T follicular helper cell (primary cell): ENCODE measurements at regions not wholly inside any gene's neighbourhood (a gene's known extent, or its start where the extent isn't known, plus 50 kb on each side); places are given as distances from the start of the nearest gene placed in this dataset.

ENCODE experiments used
- DNase-seq: peaks from one replicate; pipeline ENCODE4 v3.0.0-alpha.2; 2020; ENCODE audit warnings: low read depth

DNA sequence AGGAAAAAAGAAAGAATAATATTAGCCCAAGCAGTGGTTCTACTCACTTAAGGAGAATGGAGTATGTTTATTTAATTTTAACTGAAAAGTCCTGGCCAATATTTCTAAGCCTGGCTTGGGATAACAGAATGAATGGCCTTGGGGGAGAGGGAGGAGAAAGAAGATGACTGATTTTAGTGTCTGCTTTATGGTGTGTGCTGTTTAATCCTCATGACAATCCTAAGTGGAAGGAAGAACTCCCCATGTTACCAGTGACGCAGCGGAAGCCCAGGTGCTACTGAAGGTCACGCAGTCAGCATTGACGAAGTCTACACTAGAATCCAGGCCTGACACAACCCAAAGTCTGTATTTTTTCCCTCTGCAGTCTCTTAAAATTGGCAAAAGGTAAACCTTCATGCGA is 50.5 kb downstream of the PALM2AKAP2 start:
- no peak for DNase-seq

DNA sequence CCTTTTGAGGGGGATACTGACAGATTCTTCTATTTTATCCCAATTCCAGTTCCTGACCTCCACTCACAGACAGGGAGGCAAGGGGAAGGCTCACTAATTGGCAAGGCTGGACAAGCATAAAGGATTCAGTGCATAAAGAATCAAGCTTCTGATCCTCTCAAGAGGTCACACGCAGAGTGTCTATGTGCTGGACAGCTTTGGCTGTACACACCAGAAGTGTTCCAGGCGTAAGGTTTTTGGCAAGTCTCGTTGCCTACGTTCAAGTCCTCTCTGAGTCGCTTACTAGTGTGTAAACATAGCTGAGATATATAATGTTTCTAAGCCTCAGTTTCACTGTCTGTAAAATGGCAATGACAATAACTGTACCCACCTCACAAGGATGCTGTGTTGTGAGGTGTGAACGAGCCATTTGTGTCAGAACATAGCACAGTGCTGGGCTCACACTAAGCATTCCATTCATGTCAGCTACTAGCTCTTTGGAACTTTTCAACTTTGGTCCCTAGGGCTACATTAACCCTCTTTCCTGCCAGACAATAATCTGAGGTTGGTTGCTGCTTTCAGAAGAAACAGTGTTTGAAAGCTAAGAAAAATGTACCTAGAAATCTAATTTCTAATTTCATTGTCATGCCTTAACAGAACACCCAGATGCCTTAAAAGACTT is 52.1 kb downstream of the PALM2AKAP2 start:
- DNase-seq, result no peak

DNA sequence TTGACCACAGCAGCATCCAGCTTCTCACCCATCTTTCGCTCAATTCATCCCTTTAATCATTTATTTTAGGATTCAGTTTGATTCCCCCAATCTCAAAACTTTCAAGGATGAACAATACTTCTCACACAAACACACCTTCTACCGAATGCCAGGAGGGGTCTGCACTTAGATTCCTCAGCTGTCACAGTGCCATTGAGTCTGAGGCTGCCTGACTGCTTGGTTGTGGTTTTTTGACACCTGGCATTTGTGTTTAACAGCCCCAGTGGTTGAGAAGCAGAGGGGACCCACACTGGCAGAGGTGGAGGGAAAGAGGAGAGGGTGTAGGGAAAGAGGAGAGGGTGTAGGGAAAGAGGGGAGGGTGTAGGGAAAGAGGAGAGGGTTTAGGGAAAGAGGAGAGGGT is 54.9 kb downstream of the PALM2AKAP2 start:
- DNase-seq, result no peak

DNA sequence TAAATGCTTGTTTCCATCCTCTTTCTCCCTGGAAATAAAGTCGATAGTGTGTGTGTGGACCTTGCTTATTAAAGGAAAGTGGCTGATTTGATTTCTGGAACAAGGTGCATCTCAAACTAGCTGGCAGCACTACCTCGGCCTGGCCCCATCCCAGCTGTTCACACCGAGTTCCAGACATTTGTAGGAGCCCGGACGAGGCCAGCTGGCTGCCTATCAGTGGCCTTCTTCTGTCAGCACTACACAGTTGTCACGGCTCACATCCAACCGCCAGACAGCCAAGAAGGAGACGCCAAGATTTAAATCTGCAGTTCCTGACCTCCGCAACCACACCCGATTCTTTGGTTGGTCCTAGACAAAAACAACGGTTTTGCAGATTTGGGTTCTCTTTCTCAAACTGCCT is 63.6 kb downstream of the PALM2AKAP2 start:
- no peak for DNase-seq

DNA sequence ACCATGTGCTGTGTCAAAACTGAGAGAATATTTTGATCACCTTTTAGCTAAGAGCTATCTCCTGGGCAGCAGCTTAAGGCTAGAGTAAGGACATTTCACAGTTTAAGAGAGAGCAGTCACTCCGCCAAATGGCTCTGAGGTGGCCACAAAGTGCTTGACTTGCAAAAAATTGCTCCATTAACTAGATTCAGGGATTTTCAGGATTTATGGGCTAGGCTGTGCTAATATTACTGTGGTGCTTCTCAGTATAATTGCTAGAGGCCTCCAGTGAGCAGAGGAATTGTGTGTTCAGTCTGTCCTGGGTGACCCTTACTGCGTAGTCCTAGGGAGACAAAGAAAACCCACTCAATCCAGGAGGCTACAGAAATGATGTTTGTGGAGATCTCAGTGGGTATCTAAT is 65.2 kb downstream of the PALM2AKAP2 start:
- no peak for DNase-seq

DNA sequence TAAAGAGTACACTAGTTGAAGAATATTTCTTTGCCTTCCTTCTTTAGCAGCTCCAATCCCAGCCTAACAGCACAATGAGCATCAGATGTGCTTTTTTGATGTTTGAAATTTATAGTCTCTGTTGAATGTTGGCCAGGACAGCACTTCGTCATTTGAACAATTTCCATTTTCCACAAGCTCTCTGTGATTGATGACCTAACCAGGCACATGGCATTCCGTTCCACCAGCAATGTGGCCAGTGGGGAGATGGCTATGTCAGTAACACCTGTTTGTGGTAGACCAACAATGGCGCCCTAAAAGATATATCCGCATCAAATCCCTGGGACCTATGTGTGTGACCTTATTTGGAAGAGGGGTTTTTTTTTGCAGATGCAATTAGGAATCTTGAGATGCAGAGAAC is 66.8 kb downstream of the PALM2AKAP2 start:
- no peak for DNase-seq

DNA sequence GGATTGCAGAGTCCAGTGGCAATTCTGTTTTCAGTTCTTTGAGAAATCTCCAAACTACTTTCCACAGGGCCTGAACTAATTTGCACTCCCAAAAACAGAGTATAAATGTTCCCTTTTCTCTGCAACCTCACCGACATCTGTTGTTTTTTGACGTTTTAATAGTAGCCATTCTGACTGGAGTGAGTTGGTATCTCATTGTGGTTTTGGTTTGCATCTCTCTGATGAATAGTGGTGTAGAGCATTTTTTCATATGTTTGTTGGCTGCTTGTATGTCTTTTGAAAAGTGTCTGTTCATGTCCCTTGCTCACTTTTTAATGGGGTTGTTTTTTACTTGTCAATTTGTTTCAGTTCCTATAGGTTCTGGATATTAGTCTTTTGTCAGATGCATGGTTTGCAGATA is 72.6 kb downstream of the PALM2AKAP2 start:
- no peak for DNase-seq

DNA sequence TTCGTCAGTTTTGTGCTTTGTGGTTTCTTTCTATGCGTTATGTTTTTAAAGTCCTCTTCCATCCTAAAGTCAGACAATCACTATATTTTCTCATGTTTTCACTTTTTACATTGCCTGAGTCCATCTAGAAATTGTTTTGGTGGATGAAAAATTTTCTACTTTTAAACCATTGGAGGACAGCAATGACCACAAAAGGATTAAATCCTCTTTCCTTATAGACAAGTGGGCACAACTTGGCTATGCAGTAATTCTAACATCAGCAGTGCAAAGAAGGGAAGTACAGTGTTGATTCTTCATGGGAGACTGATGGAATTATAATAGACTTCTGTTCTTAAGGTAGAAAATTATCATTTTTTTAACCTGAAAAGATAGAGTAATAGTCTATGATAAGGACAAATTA is 75.5 kb downstream of the PALM2AKAP2 start:
- DNase-seq, result no peak

DNA sequence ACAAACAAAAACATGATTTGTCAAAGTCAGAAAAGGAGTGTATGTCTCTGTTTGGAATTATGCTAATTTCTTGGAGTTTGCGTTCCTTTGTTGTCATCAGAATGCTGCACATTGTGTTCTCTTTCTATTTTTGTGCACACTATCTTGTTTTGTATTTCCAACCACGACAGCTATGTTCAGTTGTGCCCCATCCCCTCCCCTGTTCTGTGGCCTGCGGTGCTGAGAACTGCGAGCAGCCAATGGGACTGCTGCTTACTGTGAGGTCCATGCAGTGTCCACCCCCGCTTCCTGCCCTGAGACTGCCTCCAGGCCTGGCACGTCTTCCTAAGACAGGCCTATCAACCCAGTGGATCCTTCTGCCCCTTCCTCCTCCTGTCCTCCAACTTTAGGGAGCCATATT is 76.8 kb downstream of the PALM2AKAP2 start:
- no peak for DNase-seq

DNA sequence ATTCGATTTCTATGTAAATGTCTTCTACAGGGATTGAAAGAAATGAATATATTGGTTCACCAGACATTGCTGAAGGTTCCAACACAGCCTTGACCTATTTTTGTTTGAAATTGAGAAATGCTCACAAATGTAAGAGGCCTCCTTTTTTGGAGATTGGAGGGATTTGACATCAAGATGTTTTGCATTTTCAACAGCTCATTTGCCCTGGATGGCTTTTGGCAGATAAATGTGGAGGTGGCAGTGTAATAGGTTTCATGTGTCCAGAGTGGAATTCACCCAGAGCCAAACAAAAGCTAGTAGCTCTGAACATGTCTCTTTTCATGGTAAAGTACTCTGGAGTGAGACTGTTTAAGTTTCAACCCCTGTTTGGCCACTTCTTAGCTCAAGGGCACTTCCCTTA is 77.3 kb downstream of the PALM2AKAP2 start:
- no peak for DNase-seq

DNA sequence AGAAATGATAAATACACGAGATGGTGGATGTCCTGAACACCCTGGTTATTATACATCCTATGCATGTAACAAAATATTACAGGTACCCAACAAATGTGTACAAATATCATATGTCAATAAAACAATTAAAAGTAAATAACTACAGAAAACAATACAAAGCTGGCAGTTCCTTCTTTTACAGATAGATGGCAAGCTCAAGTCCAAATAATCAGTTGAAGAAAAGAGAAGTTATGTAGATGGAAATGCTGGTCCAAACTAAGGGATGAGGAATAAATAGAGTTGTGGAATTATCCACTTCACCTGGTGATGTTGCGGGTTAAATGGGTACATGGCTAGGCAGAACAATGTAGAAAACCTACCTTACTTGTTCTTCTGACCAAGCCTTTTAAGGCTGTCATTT is 79.4 kb downstream of the PALM2AKAP2 start:
- no peak for DNase-seq

DNA sequence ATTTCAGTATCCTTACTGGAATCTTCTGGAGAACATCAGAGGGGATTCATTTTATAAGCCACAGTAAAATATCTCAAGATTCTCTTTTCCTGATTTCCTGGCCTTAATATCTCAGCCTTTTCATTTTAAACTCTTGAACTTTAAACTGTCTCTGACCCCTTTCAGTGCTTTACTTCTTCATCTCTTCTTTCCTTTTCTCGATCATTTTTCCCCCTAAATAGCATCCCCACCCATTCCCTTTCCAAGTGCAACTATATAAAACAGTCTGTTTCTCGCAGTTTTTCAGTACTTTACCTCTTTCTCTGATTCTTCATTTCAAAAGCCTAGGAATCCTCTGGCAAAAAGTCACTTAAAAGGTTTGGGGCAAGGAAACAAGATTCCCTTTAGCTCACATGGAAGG is 80.5 kb downstream of the PALM2AKAP2 start:
- DNase-seq, result no peak

DNA sequence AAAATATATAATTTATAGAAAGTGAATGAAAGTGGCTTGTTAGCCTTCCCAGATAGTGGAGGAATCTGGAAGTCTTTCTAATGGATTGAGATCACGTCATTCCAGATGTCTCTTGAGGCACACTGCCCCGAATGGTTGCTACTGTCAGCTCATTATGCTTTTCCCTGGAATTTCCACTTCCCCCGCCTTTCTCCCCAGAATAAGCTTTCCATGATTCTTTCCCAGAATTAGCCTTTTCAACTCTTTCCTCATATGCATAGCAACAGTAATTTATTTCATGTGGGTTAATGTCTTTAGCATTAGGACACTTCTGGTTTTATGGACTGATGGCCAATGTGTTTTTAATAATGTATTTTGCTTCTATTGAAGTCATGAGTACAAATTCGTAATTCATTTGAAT is 81.5 kb downstream of the PALM2AKAP2 start:
- DNase-seq, result no peak

DNA sequence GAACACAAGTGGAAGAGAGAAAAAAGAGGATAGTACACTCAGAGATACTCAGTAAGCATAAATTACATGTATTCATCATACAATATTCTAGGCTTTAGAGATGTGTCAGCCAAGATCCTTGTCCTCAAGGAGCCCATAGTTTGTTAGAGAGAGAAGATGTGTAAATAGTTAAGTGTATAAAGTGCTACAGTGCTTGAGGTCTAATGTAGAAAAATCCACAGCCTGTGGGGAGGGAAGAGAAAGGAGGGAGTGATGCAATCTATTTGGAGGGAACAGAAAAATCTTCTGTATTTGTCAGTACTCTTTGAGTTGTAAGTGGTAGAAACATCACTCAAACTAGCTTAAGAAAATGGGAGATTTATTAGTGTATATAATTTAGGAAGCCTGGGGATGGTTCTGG is 81.9 kb downstream of the PALM2AKAP2 start:
- DNase-seq, result no peak

DNA sequence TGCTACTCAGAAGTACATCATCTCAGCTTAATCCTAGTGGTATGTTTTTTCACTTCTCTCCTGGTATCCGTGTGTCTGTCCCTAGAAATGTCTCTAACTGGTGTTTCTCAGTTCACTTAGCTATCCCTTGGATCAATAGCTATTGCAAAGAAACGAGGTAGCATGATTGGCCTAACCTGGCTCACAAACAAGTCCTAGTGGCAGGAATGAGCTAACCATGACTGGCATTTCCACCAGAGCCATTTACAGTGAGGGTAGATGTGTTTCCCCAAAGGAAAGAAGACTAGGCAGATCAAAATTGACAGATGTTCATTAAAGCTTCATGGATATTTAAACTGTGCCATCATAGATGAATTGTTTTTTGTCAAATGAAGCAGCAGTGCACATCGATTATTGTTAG is 82.5 kb downstream of the PALM2AKAP2 start:
- DNase-seq, result no peak

DNA sequence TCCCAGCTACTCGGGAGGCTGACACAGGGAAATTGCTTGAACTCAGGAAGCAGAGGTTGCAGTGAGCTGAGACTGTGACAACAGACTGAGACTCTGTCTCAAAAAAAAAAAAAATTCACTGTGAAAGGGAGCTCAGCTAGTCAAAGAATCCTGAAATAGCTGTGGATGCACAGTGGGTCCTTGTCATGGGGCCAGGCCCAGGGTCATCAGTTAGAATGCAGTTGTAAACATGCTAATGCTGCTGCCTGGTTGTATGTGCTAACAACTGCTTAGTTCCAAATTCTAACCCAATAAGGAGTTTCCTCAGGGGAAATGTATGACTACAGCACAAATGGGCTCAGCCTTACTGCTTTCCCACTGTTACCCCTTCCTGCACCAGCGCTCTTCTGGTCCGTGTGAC is 84.0 kb downstream of the PALM2AKAP2 start:
- no peak for DNase-seq

DNA sequence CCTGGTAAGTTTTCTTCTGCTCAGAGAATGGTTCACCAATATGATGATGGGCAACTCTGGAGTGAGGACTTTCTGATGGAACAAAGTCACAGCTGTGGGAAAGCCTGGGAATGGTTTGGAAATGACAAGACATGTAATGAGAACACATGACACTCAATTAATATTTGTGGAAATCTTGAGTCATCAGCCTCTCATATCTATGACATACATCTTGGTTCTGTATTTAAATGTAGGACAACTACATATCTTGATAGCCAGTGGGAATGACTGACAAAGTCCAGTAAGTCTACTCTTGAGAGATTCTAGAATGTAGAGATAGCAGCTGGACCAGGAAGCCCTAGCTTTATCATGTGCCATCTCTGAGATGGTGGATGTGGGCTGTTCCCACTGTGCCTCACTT is 85.5 kb downstream of the PALM2AKAP2 start:
- DNase-seq, result no peak

DNA sequence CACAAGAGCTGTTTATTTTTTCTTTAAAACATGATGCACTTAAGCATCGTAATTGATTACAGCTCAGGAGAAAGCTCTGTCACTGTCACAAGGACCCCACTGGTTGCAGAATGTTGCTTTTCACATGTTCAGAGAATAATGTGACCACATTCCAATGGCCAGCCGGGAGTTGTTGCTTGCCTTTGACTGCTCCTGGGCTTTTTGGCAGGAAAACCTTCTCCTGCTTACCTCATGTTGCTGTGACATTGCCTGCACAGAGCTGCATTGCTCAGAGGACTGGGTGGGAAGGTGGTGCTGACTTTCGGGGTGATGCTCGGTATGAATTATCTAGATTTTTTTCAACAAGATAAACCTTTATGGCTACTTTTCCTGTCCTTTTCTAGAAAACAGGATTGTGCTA is 88.2 kb downstream of the PALM2AKAP2 start:
- no peak for DNase-seq

DNA sequence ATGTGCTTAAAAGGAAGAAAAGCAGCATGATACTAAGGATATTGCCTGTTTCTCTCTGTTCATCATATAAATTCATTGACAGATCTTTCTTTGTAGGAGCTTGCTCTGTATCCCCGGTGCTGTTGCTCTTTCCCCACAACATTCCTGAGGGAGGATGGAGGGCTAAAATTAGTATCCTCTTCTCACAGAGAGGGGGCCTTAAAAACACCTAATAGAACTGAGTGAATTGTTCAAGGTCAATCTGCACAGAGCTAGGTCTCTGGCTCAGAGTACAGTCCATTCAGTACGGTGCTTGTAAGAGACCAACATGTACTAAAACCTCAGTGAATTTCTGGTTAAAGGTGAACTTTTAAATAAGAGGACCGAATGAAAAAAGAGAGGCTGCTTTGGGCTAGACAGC is 88.7 kb downstream of the PALM2AKAP2 start:
- no peak for DNase-seq

DNA sequence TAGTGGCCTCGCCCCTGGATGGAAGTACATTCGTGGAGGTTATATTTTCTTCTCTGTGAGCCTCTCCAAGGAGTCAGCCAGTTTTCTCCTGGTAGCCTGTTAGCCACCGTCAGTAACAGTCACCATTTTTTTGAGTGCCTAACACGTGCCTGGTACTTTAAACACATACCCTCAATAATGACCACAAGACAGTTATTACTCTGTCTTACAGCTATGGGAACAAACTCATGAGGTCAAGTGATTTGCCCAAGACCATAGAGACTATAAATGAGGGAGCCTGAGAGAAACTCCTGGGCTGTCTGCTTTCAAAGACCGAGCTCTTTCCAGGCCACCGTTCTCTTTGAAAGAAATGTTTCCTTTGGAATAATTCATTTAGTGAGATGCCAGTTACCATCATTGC is 90.4 kb downstream of the PALM2AKAP2 start:
- no peak for DNase-seq

DNA sequence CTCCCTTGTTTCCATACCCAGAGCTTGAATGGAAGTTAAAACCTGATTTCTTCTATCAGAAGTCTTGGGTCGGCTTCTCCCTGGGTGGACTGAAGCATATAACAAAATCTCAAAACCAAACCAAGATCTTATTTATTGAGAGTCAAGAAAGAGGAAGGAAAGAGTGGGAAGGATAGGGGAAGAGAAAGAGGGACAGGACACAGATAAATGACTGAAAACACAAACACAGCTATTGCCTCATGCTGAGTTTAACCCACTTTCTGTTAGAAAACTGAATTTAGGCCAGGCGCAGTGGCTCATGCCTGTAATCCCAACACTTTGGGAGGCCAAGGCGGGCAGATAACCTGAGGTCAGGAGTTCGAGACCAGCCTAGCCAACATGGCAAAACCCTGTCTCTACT is 92.9 kb downstream of the PALM2AKAP2 start:
- DNase-seq, result no peak

DNA sequence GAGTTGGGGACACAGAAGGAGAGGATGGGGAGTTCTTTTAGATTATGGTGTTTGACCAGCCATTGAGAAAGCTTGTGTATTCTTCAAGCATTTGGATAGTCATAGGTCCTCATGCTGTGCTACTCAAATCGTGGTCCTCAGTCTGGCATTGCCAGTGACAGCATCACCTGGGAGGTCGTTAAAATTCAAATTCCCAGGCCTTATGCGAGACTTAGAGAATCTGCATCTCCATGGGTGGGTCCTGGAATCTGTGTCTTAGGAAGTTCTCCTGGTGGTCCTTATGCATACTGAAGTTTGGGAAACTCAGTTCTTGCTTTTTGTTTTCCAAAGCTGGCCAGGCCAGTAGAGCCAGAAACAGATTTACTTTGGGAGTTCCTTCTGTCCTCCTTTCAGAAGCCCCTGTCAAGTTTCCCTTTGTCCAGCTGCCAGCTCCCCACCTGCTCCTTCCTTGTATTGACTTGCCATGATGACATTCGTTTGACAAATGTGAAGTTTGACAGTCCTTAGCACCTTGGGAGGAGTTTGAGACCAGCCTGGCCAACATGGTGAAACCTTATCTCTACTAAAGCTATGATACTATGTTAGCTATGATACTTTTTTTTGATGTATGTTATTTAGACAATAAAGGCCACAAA is 95.6 kb downstream of the PALM2AKAP2 start:
- no peak for DNase-seq

DNA sequence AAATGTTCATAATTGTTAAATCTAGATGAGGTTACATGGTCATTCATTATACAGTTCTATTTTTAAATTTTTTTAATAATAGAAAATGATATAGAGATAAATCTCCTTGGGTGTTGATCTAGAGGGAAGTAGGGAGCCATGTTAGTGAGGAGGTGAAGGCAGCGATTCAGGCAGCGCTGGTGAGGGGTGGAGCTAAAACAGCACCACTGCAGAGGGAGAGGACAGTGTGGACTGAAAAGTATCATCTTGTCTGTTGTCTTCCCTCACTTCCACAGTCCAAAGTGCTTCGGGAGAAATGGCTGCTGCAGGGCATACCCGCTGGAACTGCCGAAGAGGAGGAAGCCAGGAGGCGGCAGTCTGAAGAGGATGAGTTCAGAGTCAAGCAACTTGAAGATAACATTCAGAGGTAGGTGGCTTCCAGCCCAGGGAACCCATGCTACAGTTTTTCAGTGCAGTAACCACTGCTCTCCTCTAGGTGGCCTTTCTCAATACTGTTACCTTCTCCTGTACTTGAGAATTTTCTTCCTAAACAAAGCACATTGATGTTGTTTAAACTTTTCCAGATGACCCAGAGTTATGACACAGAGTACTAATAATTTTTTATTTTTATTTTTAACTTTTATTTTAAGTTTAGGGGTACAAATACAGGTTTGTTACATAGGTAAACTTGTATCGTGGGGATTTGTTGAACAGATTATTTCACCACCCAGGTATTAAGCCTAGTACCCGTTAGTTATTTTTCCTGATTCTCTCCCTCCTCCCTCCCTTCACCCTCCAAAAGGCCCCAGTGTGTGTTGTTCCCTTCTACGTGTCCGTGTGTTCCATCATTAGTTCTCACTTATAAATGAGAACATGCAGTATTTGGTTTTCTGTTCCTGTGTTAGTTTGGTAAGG is 100.5 kb downstream of the PALM2AKAP2 start:
- DNase-seq, result no peak
